ENCODE measurements at regions not wholly inside any gene's neighbourhood (a gene's known extent, or its start where the extent isn't known, plus 50 kb on each side); places are given as distances from the start of the nearest gene placed in this dataset.
"Not testable (repeated sequence)": the region's sequence is repeated elsewhere in the genome, so short reads cannot be mapped to it uniquely, and the experiment has no call there.

DNA sequence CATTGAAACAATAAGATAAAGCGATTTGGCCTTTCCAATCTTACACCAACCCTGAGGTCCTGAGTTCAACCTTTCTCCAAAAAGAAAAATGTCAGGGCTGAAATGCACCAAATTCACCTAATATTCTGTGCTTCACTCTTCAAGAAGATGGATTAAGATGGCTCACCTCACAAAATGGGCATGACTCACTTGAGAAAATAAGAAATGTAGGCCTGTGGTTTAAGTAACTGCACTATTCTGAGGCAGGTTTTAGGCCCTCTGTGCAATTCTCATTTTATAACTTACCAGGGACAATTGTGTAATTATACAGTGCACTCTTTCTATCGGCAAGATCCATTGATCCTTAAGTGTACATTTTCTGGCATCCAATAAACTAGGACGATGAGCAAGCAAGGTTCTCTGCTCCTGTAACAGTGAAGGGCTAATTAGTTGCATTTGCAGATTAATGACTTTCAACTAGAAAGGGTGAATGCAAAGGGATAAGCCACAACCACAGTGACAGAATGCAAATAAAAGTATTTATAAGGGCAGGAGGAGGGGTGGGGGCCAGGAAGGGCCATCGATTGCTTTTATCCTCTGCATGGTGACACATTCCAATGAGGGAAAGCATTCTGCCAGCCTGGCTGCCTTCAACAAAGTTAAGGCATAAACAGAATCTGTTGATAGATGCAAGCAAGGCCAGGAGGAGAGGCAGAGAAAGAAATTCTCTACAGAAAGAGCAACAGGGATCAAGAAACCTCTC, 214.5 kb downstream of the CAAP1 start:
- intact Hi-C loops (cut with DNase I): no loop called here

DNA sequence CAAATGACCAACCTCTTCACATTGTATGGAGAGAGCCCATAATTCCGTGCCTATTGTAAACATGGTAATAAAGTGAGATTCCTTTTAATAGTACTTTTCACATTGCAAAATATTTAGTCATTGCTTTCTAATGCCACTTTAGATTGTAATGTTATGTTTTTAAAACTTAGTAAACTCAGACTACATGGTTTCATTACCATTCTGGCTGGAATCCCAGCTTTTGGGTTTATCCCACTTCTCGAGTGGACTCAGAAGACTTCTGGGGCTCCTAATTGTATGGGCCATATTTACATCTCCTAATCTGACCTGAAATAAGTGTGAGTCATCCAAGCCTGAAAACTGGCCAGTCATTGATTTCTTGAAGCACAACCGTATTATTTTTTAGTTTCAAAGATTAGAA, 217.6 kb downstream of the CAAP1 start:
- ATAC-seq (no peak), DNase-seq (no peak)
- intact Hi-C loops (cut with DNase I): no loop called here

More for the DNA sequence above, 214.5 kb downstream of the CAAP1 start:
- ATAC-seq (no peak), DNase-seq (no peak)

DNA sequence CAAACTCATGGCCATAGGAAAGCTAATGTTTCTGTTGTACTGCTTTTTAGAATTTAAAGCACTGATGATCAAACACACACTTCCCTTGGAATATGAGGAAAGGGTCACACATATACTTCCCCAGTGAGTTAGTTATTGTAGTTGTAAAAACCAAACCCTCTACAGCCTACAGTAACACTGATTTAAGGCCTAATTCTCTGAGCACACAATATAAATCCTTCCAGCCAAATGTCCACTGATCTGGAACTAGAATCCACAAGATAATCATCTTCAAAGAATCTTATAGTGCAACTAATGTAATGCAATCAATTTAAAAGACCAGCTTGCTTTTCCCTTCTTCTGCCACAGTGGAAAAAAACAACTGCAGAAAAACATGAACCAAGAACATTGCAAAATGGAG, 219.3 kb downstream of the CAAP1 start:
- DNase-seq: no peak
- intact Hi-C loops (cut with DNase I): no loop called here
- no peak for ATAC-seq

DNA sequence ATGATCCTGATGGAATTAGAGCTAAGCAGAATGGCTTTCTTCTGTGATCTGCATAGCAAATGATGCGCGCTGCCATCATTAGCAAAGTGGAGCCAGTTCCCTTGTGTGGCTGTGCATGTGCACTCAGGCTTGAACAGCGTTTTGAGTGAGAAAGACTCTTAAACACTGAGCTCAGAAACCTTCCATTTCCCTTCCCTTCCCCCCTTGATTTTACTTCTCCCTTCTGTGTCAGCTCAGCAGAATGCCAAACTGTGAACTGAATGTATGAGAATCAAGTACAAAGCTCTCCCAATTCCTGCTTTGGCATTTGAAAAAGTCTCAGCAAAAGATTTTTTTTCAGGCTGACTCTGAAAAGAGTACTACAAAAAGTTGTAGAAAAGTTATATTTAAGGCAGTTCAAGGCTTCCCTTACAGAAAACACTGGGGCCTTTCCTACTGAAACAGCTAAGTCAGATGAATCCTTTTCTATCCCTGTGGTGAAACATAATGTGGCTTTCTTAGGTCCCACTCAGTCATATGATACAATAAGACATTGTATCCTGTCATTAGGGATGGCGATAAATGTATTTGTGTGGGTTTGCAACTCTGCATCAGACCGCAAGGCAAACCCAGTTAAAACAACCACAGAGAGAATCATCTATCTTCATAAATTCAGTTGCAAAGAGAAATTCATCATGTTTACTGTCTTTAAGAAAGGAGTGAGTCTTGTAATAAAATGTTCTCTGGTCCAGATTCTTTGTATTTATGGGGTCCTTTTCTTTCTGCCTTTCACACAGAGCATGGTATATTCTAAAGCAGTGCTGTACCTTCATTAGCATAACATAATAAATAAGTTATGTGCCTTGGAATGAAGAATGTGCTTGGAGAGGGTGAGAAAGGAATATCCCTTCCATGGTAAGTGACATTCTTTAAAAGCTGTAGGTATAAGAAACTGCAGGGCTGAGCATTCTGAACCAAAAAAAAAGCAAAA, 222.6 kb downstream of the CAAP1 start:
- DNase-seq (no peak), ATAC-seq (no peak)
- intact Hi-C loops (cut with DNase I): no loop called here

DNA sequence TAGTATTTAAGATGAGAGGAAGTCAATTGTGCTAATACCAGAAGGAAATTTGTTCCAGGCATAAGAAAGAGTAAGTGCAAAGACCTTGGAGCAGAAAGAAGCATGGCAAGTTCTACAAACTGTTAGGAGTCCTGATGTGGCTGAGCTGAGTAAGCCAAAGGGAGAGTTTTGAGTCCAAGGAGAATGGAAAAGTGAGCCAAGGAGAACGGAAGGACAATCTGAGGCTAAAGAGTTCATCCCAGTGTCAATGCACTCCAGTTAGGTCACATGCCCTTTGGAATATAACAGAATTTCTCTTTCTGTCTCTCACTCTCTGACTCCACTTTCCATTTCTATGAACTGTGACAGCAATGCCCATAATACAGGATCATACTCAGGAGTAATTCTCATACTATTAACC, 224.7 kb downstream of the CAAP1 start:
- DNase-seq (no peak), ATAC-seq (no peak)
- intact Hi-C loops (cut with DNase I): no loop called here

DNA sequence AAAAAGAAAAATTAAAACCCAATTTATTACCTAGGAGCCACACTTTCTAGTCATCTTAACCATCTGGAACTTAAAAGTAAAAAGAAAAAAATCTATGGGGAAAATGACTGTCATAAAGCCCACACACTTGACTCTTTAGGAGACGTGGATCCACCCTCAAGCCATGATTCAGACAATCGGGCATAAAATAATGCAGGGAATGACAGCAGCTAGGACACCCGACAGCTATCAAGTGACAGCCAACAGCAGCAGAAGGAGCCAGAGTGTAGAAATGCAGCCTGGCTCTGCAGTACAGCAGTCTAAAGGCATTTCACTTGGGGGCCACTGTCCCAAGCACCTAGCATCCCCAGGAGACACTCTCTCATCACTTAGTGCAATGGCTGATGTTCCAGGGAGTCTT, 226.9 kb downstream of the CAAP1 start:
- DNase-seq: no peak
- no peak for ATAC-seq
- intact Hi-C loops (cut with DNase I): no loop called here

DNA sequence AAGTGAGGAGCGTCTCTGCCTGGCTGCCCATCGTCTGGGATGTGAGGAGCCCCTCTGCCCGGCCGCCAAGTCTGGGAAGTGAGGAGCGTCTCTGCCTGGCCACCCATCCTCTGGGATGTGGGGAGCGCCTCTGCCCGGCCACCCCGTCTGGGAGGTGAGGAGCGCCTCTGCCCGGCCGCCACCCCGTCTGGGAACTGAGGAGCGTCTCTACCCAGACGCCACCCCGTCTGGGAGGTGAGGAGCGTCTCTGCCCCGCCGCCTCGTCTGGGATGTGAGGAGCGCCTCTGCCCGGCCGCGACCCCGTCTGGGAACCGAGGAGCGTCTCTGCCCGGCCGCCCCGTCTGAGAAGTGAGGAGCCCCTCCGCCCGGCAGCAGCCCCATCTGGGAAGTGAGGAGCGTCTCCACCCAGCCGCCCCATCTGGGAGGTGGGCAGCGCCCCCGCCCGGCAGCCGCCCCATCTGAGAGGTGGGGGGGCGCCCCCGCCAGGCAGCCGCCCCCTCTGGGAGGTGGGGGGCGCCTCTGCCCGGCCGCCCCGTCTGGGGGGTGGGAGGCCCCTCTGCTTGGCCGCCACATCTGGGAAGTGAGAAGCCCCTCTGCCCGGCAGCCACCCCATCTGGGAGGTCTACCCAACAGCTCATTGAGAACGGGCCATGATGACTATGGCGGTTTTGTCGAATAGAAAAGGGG, 228.4 kb downstream of the CAAP1 start:
- intact Hi-C loops (cut with DNase I); ATAC-seq; DNase-seq: not testable (repeated sequence)

DNA sequence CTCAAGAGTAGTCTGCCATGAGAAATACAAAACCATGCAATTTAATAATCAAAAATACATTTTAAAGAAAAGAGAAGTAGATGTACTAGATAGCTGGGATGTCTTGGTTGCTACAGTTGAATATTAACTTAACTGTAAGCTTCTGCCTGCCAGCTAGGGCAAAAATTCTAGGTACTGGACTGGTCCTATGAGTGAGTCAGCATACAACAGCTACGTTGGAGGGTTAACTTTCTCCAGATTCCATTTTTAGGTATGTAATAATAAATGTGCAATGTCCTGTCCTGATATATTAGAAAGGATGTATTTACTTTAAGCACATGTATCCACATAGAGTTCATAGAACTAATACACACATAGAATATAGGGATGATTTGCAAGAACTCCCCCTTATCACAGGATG, 230.1 kb downstream of the CAAP1 start:
- DNase-seq (no peak), ATAC-seq (no peak)
- intact Hi-C loops (cut with DNase I): no loop called here

DNA sequence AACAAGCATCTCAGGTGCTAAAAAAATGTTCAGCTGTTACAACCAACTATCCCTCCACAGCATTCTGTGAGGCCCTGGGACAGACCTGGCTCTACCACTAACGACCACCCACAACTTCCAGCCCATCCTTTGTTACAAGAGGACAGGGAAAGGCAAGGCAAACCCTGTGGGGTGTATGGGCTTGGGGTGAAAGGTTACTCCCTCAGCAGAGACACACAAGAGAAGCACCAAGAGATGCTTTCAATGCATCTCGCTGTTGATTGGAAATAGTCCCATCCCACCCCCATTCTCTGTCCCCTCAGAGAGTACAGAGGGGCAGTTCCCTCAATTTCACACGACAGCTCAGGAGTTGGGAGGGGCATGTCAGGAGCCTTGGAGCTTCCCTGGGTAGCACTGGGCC, 234.1 kb downstream of the CAAP1 start:
- DNase-seq (no peak), ATAC-seq (no peak)
- intact Hi-C loops (cut with DNase I): no loop called here

DNA sequence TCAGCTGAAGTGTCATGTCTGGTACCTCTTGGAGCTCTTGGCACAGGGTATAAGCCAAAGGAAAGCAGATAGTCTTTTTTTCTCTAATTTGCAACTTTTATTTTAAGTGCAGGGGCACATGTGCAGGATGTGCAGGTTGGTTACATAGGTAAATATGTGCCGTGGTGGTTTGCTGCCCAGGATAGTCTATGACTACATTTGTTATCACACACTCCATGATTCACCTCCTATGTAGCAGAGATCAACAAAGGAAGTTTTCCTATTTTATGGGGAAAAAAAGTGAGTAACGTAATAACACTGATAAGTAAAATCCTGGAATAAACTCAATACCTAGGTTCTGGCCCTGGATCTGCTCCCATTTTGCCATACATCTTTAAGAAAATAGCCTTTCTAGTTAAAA, 234.6 kb downstream of the CAAP1 start:
- intact Hi-C loops (cut with DNase I): no loop called here
- no peak for DNase-seq

DNA sequence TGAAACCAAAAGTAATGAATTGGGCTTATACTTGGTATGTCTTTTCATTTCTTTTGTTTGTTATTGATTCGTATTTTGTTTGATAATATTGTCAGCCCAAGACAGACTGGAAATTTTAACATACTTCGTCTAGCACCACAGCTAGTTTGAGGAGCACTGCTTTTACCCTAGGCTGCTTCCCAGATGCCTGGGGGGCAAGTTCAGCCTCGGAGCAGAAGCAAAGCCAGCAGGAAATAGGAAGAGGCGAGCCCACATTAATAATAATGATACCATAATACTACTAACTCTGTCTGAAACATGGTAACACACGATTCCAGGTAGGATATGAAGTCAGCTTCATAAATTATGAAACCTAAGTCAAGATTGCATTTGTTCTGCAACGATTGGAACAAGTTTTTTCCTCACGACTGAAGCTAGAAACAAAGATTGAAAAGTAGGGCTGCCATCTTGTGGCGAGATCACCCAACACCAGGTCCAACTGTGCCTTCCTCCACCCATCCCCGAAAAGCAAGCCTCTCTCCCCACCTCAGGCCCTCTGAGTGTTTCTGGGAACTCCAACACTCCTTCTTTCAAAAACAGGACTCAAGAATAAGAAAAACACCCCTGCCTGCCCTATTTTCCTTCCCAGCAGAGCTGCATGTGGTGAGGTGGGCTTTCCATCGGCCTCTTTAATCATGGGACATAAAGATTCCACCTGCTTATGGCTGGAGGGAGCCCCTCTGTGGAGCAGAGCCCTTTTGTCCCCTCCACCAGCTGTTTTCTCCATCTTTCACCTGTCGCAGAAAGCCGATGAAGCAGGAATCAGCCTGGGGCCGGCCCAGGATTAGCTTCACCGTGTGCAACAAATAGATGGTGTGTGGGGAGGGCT, 236.4 kb downstream of the CAAP1 start:
- no peak for ATAC-seq
- DNase-seq: no peak
- intact Hi-C loops (cut with DNase I): no loop called here

More for the DNA sequence above, 234.6 kb downstream of the CAAP1 start:
- ATAC-seq: no peak

DNA sequence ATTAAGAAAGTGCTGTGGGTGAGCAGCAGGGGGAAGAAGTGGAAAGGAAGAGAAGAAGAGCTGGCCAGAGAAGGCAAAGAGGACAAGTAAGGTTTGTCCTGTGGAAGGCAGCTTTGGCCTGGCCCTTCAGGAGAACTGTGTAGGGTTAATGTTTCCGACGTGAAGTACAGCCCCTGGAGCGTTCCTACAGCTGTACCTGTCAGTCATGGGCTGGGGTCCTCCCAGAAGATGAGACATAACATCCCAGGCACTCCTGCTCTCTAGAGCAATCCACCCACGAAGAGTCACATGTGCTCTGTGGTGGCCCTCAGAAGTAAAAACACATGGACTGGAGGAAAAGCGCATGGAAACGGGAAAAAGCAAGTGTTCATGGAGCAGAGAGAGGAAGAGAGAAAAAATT, 237.4 kb downstream of the CAAP1 start:
- intact Hi-C loops (cut with DNase I): no loop called here
- ATAC-seq (no peak), DNase-seq (no peak)

DNA sequence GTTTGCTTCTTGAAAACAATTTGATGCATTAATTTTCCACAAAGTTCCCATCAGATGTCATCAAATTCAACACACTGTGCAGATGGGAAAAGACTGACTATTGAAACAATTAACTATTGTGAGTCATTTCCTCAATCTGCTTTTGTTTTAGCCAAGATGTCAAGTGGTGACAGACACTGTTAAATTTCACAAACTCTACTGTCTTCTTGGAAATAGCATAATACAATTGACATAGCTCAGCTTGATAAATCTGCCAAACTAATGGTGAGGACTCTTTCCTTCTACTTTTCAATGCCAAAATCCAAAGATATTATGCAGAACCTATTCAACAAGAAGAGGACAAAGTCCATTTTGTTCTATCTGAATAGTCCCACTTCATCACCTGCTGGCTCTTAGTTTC, 242.3 kb downstream of the CAAP1 start:
- DNase-seq (no peak), ATAC-seq (no peak)
- intact Hi-C loops (cut with DNase I): no loop called here

DNA sequence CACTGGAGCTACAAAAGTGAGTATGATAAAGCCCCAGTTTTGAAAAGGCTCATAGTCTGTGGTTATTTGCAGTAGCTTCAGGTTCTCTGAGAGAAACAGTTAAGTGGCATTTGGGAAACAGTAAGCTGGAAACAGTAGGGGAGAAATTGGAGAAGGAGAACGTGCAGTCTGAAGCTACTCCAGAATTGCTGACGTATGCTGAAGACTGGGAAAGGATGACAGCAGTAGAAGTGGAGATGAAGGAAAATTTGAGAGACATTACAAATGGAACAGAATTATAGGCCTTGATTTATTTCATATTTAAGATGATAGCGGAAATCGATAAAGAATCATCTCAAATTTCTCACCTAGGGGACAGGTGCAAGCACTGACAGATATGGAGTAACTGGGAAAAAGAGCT, 248.8 kb downstream of the CAAP1 start:
- DNase-seq (no peak), ATAC-seq (no peak)
- intact Hi-C loops (cut with DNase I): no loop called here

DNA sequence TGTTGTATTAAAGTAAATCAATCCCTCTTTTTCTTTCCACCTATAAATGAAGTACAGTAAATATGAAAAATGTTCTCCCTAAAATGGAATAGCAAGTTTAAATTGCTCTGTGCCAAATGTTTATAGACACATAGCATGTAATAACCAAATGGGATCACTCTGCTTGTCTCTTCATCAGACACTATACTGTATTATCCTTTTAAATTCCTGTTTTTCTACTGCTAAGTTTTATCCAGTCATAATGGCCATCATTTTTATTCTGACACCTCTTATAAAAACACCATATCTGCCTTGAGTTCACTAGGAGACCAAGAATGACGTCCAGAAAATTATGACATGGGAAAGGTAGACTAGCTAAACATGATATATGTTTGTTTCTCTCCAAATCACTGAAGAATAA, 252.8 kb downstream of the CAAP1 start:
- no peak for ATAC-seq
- DNase-seq: no peak
- intact Hi-C loops (cut with DNase I): no loop called here

DNA sequence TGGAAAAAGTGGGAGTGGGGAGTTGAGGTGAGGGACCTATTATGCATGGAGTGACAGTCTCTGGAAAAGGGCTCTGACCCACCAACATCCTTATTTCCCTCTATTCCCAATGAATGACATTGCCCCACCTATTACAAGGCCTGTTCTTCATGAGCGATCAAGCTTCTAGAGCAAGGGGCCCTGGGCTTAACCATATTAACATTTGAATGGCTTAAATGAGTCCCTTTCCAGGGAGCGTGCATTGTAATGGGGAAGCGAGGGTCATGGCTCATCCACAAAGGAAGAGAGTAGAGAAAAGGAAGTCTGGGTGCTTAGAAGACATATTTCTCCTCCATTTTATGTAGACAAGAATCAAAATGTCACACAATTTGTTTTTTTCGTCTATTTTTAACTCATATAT, 255.5 kb downstream of the CAAP1 start:
- DNase-seq: no peak
- no peak for ATAC-seq
- intact Hi-C loops (cut with DNase I): no loop called here

DNA sequence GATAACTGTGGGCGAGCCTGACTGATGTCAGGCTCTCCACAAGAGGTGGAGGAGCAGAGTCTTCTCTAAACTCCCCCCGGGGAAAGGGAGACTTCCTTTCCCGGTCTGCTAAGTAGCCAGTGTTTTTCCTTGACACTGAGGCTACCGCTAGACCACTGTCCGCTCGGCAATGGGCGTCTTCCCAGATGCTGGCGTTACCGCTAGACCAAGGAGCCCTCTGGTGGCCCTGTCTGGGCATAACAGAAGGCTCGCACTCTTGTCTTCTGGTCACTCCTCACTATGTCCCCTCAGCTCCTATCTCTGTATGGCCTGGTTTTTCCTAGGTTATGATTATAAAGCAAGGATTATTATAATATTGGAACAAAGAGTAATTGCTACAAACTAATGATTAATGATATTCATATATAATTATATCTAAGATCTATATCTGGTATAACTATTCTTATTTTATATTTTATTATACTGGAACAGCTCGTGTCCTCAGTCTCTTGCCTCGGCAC, 278.7 kb downstream of the CAAP1 start:
- DNase-seq; ATAC-seq; intact Hi-C loops (cut with DNase I): not testable (repeated sequence)

DNA sequence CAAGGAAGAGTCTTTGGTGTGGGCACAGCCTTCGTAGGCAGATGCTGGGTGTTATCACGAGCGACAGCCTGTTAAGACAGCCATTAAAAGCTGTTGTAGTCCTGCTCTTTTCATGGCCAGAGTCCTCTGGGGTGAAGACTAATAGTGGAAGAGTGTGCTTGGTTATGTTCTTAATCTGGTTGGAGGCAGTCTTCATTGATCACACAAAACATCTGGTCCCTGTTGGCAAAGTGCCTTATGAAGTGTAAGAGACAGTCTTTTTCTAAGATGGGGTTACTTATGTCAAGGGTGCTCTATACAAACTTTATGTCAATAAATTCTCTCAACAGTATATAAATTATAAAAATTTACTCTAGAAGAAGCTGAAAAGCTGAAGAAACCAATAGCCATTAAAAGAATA, 280.4 kb downstream of the CAAP1 start:
- ATAC-seq (no peak), DNase-seq (no peak)
- intact Hi-C loops (cut with DNase I): no loop called here

DNA sequence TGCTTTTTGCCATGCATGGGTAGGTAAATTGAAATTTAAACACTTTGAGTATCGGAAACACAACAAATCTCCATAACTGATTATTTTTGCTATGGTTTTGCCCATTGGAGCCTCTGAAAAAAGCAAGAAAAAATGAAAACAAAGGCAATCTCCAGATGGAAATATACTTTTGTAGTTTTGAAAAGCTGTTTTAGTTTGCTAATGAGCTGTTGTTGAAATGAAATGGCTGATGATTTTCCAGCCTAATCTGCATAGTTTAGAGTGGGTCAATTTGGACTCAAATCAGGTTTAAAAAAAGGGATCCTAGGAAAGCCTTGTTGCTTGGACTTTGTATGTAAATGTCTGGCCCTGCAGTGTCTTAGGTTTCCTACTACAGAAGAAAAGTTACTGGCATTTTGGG, 285.8 kb downstream of the CAAP1 start:
- intact Hi-C loops (cut with DNase I): no loop called here
- no peak for ATAC-seq
- DNase-seq: no peak

All from left cardiac atrium (tissue), 4 donors.